ENCODE measurements at regions not wholly inside any gene's neighbourhood (a gene's known extent, or its start where the extent isn't known, plus 50 kb on each side); places are given as distances from the start of the nearest gene placed in this dataset.

GRCh38 chr5:27308153-27308552 lies 269.8 kb upstream of the CDH9 start:
- DNase-seq (ENCODE audit: low spot score) (no peak), ATAC-seq (no peak)
- intact Hi-C loops (cut with DNase I): no loop called here

- DNase-seq (ENCODE audit: low spot score) (no peak), ATAC-seq (no peak)
- intact Hi-C loops (cut with DNase I): no loop called here
Measured at GRCh38 chr5:27290172-27290571, 251.8 kb upstream of the CDH9 start.

- ATAC-seq (no peak), DNase-seq (ENCODE audit: low spot score) (no peak)
- intact Hi-C loops (cut with DNase I): no loop called here
Measured at GRCh38 chr5:27276119-27276518, 237.7 kb upstream of the CDH9 start.

GRCh38 chr5:27275345-27275744 lies 237.0 kb upstream of the CDH9 start:
- ATAC-seq: no peak
- DNase-seq (ENCODE audit: low spot score): no peak
- intact Hi-C loops (cut with DNase I): no loop called here

GRCh38 chr5:27269766-27270165 lies 231.4 kb upstream of the CDH9 start:
- intact Hi-C loops (cut with DNase I): no loop called here
- ATAC-seq (no peak), DNase-seq (ENCODE audit: low spot score) (no peak)

GRCh38 chr5:27267209-27267824 lies 228.9 kb upstream of the CDH9 start:
- ATAC-seq: peak; percentile 13
- DNase-seq (ENCODE audit: low spot score): no peak
- intact Hi-C loops (cut with DNase I): no loop called here

GRCh38 chr5:27266184-27266583 lies 227.8 kb upstream of the CDH9 start:
- DNase-seq (ENCODE audit: low spot score): no peak
- intact Hi-C loops (cut with DNase I): no loop called here
- no peak for ATAC-seq

- ATAC-seq (no peak), DNase-seq (ENCODE audit: low spot score) (no peak)
- intact Hi-C loops (cut with DNase I): no loop called here
Measured at GRCh38 chr5:27257696-27258095, 219.3 kb upstream of the CDH9 start.

- no peak for DNase-seq (ENCODE audit: low spot score)
- ATAC-seq: no peak
- intact Hi-C loops (cut with DNase I): no loop called here
Measured at GRCh38 chr5:27252911-27253310, 214.5 kb upstream of the CDH9 start.

- intact Hi-C loops (cut with DNase I): no loop called here
- DNase-seq (ENCODE audit: low spot score): no peak
- ATAC-seq: no peak
Measured at GRCh38 chr5:27242258-27242626, 203.9 kb upstream of the CDH9 start.

- peak; percentile 64 for ATAC-seq
- no peak for DNase-seq (ENCODE audit: low spot score)
- intact Hi-C loops (cut with DNase I): no loop called here
Measured at GRCh38 chr5:27241564-27242257, 203.3 kb upstream of the CDH9 start.

GRCh38 chr5:27240791-27241190 lies 202.4 kb upstream of the CDH9 start:
- ATAC-seq (no peak), DNase-seq (ENCODE audit: low spot score) (no peak)
- intact Hi-C loops (cut with DNase I): no loop called here

GRCh38 chr5:27234916-27235315 lies 196.5 kb upstream of the CDH9 start:
- intact Hi-C loops (cut with DNase I): no loop called here

GRCh38 chr5:27221410-27221809 lies 183.0 kb upstream of the CDH9 start:
- intact Hi-C loops (cut with DNase I): no loop called here
- ATAC-seq (no peak), DNase-seq (ENCODE audit: low spot score) (no peak)

More at GRCh38 chr5:27234916-27235315, 196.5 kb upstream of the CDH9 start:
- DNase-seq (ENCODE audit: low spot score) (no peak), ATAC-seq (no peak)

- ATAC-seq (no peak), DNase-seq (ENCODE audit: low spot score) (no peak)
- intact Hi-C loops (cut with DNase I): no loop called here
Measured at GRCh38 chr5:27220752-27221151, 182.4 kb upstream of the CDH9 start.

- DNase-seq (ENCODE audit: low spot score) (no peak), ATAC-seq (no peak)
- intact Hi-C loops (cut with DNase I): no loop called here
Measured at GRCh38 chr5:27217977-27218376, 179.6 kb upstream of the CDH9 start.

GRCh38 chr5:27217155-27217956 lies 179.0 kb upstream of the CDH9 start:
- intact Hi-C loops (cut with DNase I): no loop called here
- DNase-seq (ENCODE audit: low spot score) (no peak), ATAC-seq (no peak)

- intact Hi-C loops (cut with DNase I): no loop called here
- DNase-seq (ENCODE audit: low spot score): no peak
Measured at GRCh38 chr5:27216367-27216950, 178.1 kb upstream of the CDH9 start.

GRCh38 chr5:27208051-27208450 lies 169.7 kb upstream of the CDH9 start:
- intact Hi-C loops (cut with DNase I): no loop called here
- DNase-seq (ENCODE audit: low spot score): no peak
- no peak for ATAC-seq

More at GRCh38 chr5:27216367-27216950, 178.1 kb upstream of the CDH9 start:
- no peak for ATAC-seq
